CD1c-positive myeloid dendritic cell (primary cell): ENCODE measurements at regions not wholly inside any gene's neighbourhood (a gene's known extent, or its start where the extent isn't known, plus 50 kb on each side); places are given as distances from the start of the nearest gene placed in this dataset.

Experiments
- DNase-seq: peaks from one replicate; pipeline ENCODE4 v3.0.0-alpha.2; 2016; ENCODE audit errors: extremely low spot score

GRCh38 chr1:219669556-219669955 lies 56.7 kb upstream of the ZC3H11B start:
- no peak for DNase-seq

- DNase-seq, result no peak
Observed at GRCh38 chr1:219669042-219669441, 56.1 kb upstream of the ZC3H11B start.

- DNase-seq, result no peak
Observed at GRCh38 chr1:219668446-219668845, 55.5 kb upstream of the ZC3H11B start.

GRCh38 chr1:219666242-219666641 lies 53.3 kb upstream of the ZC3H11B start:
- no peak for DNase-seq

GRCh38 chr1:219665089-219665488 lies 52.2 kb upstream of the ZC3H11B start:
- no peak for DNase-seq

GRCh38 chr1:219664310-219665029 lies 51.6 kb upstream of the ZC3H11B start:
- DNase-seq, result no peak
